ENCODE measurements at regions not wholly inside any gene's neighbourhood (a gene's known extent, or its start where the extent isn't known, plus 50 kb on each side); places are given as distances from the start of the nearest gene placed in this dataset.

GRCh38 chr12:124517260-124518050, 50.0 kb downstream of the NCOR2 start:
- intact Hi-C loops (cut with micrococcal nuclease), result no loop called here
- H3K27me3 Mint-ChIP-seq, result no peaks in the 10 kb centered on the region
- no peak overlapping the region for H3K4me3 Mint-ChIP-seq
- no peaks in the 10 kb centered on the region for H3K36me3 Mint-ChIP-seq (ENCODE audit: low read depth)
- H3K4me1 Mint-ChIP-seq, result peaks cover 1% of the 10 kb centered on the region
- DNase-seq, result no peak
- no peaks in the 10 kb centered on the region for H3K9me3 Mint-ChIP-seq
- H3K27ac Mint-ChIP-seq, result no peak overlapping the region

GRCh38 chr12:124516850-124517249, 50.6 kb downstream of the NCOR2 start:
- no peaks in the 10 kb centered on the region for H3K9me3 Mint-ChIP-seq
- no peak overlapping the region for H3K27ac Mint-ChIP-seq
- H3K36me3 Mint-ChIP-seq (ENCODE audit: low read depth), result no peaks in the 10 kb centered on the region
- intact Hi-C loops (cut with micrococcal nuclease), result no loop called here
- no peak for DNase-seq
- no peak overlapping the region for H3K4me3 Mint-ChIP-seq
- peaks cover 1% of the 10 kb centered on the region for H3K4me1 Mint-ChIP-seq
- no peaks in the 10 kb centered on the region for H3K27me3 Mint-ChIP-seq

- Mint-ChIP-seq H3K4me3 (no peak overlapping the region), H3K4me1 (no peaks in the 10 kb centered on the region), H3K27me3 (no peaks in the 10 kb centered on the region), H3K9me3 (no peaks in the 10 kb centered on the region), H3K36me3 (ENCODE audit: low read depth) (no peaks in the 10 kb centered on the region), H3K27ac (no peak overlapping the region)
- intact Hi-C loops (cut with micrococcal nuclease), result no loop called here
- DNase-seq, result no peak
These were observed 51.4 kb downstream of the NCOR2 start for GRCh38 chr12:124515981-124516380.

- no peak overlapping the region for H3K27ac Mint-ChIP-seq
- no peak overlapping the region for H3K4me3 Mint-ChIP-seq
- no peaks in the 10 kb centered on the region for H3K27me3 Mint-ChIP-seq
- no peaks in the 10 kb centered on the region for H3K9me3 Mint-ChIP-seq
- H3K4me1 Mint-ChIP-seq, result no peaks in the 10 kb centered on the region
- H3K36me3 Mint-ChIP-seq (ENCODE audit: low read depth), result no peaks in the 10 kb centered on the region
- intact Hi-C loops (cut with micrococcal nuclease), result no loop called here
- DNase-seq, result no peak
These were observed 52.1 kb downstream of the NCOR2 start for GRCh38 chr12:124514996-124515932.

GRCh38 chr12:124514145-124514995, 53.0 kb downstream of the NCOR2 start:
- Mint-ChIP-seq H3K9me3 (no peaks in the 10 kb centered on the region), H3K4me1 (no peaks in the 10 kb centered on the region), H3K27ac (no peak overlapping the region), H3K36me3 (ENCODE audit: low read depth) (no peaks in the 10 kb centered on the region), H3K27me3 (no peaks in the 10 kb centered on the region), H3K4me3 (no peak overlapping the region)
- intact Hi-C loops (cut with micrococcal nuclease), result no loop called here
- DNase-seq, result no peak

- no peaks in the 10 kb centered on the region for H3K9me3 Mint-ChIP-seq
- H3K27ac Mint-ChIP-seq, result no peak overlapping the region
- no peak overlapping the region for H3K4me3 Mint-ChIP-seq
- H3K27me3 Mint-ChIP-seq, result no peaks in the 10 kb centered on the region
- no peaks in the 10 kb centered on the region for H3K36me3 Mint-ChIP-seq (ENCODE audit: low read depth)
- no peaks in the 10 kb centered on the region for H3K4me1 Mint-ChIP-seq
- intact Hi-C loops (cut with micrococcal nuclease), result no loop called here
- no peak for DNase-seq
These were observed 54.0 kb downstream of the NCOR2 start for GRCh38 chr12:124513297-124513867.

GRCh38 chr12:124512667-124513296, 54.6 kb downstream of the NCOR2 start:
- H3K27ac Mint-ChIP-seq, result no peak overlapping the region
- intact Hi-C loops (cut with micrococcal nuclease), result no loop called here
- no peak for DNase-seq

GRCh38 chr12:124511259-124511985, 56.0 kb downstream of the NCOR2 start:
- intact Hi-C loops (cut with micrococcal nuclease), result no loop called here
- H3K9me3 Mint-ChIP-seq, result no peaks in the 10 kb centered on the region
- no peaks in the 10 kb centered on the region for H3K27me3 Mint-ChIP-seq
- H3K4me1 Mint-ChIP-seq, result no peaks in the 10 kb centered on the region
- no peaks in the 10 kb centered on the region for H3K36me3 Mint-ChIP-seq (ENCODE audit: low read depth)
- no peak overlapping the region for H3K4me3 Mint-ChIP-seq
- DNase-seq, result no peak
- no peak overlapping the region for H3K27ac Mint-ChIP-seq

More at GRCh38 chr12:124512667-124513296, 54.6 kb downstream of the NCOR2 start:
- Mint-ChIP-seq H3K36me3 (ENCODE audit: low read depth) (no peaks in the 10 kb centered on the region), H3K4me3 (no peak overlapping the region), H3K9me3 (no peaks in the 10 kb centered on the region), H3K27me3 (no peaks in the 10 kb centered on the region), H3K4me1 (no peaks in the 10 kb centered on the region)

- Mint-ChIP-seq H3K27me3 (no peaks in the 10 kb centered on the region), H3K27ac (no peak overlapping the region), H3K9me3 (no peaks in the 10 kb centered on the region), H3K4me3 (no peak overlapping the region), H3K36me3 (ENCODE audit: low read depth) (no peaks in the 10 kb centered on the region), H3K4me1 (no peaks in the 10 kb centered on the region)
- intact Hi-C loops (cut with micrococcal nuclease), result no loop called here
- DNase-seq, result peak; percentile 58
These were observed 57.0 kb downstream of the NCOR2 start for GRCh38 chr12:124510301-124510970.

GRCh38 chr12:124509676-124510300, 57.6 kb downstream of the NCOR2 start:
- Mint-ChIP-seq H3K36me3 (ENCODE audit: low read depth) (no peaks in the 10 kb centered on the region), H3K9me3 (no peaks in the 10 kb centered on the region), H3K27me3 (no peaks in the 10 kb centered on the region), H3K4me3 (no peak overlapping the region), H3K27ac (no peak overlapping the region), H3K4me1 (no peaks in the 10 kb centered on the region)
- DNase-seq, result no peak
- intact Hi-C loops (cut with micrococcal nuclease), result no loop called here

GRCh38 chr12:124509300-124509675, 58.1 kb downstream of the NCOR2 start:
- H3K27ac Mint-ChIP-seq, result no peak overlapping the region
- H3K9me3 Mint-ChIP-seq, result no peaks in the 10 kb centered on the region
- DNase-seq, result no peak
- no peak overlapping the region for H3K4me3 Mint-ChIP-seq
- no peaks in the 10 kb centered on the region for H3K27me3 Mint-ChIP-seq
- intact Hi-C loops (cut with micrococcal nuclease), result no loop called here
- H3K36me3 Mint-ChIP-seq (ENCODE audit: low read depth), result no peaks in the 10 kb centered on the region
- H3K4me1 Mint-ChIP-seq, result no peaks in the 10 kb centered on the region

Data from activated CD4-positive, alpha-beta T cell treated with anti-CD3 and anti-CD28 coated beads, Interleukin-2, amount 10 ng/mL, durations not matched to agents 24 days and 14 days (primary cell).